Fibroblast of the conjunctiva (primary cell): ENCODE measurements at regions not wholly inside any gene's neighbourhood (a gene's known extent, or its start where the extent isn't known, plus 50 kb on each side); places are given as distances from the start of the nearest gene placed in this dataset.

ENCODE experiments used
- DNase-seq: peaks from one replicate; pipeline ENCODE4 v3.0.0-alpha.2; 2010; ENCODE audit warnings: low read depth

DNA sequence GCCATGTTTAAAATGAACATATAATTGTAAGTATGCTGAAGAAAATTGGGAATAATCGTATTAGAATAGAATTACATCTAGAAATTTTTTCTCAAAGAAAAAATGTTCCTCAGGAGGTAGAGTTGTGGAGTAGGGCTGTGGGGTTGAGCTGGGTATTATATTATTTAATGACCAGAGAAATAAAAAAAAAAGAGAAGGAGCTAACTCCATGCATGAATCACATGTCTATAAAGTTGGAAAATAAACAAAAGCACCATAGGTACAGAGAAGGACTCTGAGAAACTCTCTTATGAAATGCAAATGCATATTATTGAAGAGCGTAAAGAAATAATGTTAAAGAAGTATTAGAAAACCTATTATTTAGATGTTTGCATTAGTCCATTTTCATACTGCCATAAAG, 405.5 kb downstream of the EFNB2 start:
- no peak for DNase-seq

DNA sequence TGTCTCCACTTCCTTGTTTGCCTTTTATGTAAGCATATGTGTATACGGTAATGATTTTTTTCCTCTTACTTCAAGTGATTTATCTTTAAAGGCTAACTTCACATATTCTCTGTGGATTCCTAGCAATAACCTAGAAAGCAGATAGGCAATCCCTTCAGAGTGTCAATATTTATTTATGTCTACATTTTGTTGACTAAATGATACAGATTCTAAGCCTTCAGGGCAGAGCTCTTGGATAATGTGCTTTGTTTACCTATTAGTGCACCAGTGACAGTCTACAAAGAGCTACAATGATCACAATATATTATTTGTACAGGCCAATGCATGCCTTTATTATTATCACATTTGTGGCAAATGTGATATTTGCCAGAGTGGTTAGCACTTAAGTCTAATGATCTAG, 406.2 kb downstream of the EFNB2 start:
- no peak for DNase-seq

DNA sequence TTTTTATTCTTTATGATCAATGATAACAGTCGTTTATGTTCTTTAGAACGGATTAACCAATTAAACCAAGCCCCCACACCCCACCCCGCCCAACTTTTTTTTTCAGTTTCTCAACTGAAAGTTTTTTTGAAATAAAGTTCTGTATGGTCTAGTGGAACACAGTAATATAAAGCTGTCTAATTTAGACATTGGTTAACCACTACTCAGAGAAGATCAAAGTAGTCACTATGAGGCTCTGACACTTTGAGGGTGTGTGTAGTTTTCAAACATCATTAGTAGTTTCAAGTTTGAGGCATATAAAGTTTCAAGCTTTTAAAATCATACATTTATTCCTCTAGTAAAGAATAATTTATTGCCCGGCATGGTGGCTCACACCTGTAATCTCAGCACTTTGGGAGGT, 413.2 kb downstream of the EFNB2 start:
- DNase-seq, result no peak

DNA sequence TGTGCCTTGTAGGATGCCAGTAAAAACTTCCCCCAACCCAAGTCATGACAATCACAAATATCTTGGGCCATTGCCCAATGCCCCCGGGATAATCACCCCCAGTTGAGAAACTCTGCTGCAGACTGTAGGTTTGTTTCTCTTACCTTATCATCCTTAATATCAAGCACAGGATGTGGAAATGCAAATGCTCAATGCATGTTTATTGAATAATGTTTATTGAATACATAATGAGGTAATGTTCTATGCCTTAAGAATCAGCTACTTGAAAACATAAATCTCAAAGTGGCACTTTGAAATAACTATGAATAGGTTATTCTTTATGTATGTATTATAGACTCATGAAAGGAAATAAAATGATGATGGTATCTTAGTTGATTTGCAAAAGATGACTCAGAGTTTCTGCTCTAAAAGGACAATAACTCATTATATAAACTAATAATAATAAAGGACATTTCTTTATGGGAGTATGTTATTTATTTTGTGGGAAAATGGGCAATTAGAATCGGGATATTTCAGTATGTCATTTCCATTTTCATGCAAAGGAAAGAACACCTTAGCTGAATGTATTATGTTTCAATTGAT, 414.2 kb downstream of the EFNB2 start:
- DNase-seq, result no peak

DNA sequence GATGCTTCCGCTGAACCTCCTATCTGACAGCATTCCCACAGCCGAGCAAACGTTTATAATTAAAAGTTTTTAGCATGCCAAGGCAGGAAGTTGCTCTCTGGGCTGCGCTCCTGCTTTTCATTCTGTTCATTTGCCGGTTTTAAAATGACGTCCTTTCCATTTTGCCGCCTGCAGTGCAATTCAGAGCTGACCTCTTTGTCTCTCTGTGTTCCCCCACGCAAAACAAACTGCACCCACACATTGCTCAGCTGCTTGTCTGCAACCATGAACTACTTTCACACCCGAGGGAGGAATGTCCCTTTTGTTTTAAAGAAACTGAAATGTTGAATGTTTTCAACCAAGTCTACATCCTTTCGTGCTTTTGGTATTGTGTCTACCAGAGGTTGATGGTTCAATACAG, 416.5 kb downstream of the EFNB2 start:
- no peak for DNase-seq

DNA sequence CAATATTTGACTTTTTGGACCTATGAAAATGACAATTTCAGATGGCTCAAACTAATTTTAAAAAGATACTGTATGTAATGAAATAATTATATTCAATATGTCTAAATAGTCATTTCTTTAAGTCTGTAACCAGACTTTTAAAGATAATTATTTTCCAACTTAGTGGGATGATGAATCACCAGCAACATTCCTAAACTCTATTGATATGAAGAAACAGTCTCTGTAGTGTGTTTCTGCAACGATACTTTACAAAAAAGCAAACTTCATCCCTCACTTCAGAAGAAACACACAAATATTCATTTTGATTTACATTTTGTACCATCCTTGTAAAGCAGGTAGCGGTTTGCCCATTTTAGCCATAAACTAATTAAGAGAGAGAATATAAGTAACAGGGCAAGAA, 417.4 kb downstream of the EFNB2 start:
- DNase-seq, result no peak

DNA sequence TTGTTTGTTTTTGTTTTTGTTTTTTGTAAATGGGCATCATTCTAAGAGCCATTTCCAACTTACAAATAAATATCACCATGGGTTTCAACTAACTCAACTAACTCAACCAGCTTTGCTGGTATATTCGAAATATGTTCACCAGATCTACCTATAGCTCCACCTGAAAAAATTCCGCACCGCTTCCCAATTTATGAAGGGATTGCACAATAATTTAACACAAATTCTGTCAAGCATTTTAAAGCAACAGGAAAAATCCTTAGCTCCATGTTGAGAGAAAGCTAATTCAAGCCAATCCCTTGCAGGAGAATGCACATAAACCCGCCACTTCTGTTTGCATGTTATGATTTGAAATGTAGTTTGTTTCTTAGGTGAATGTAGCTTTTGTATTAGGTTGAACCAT, 417.8 kb downstream of the EFNB2 start:
- DNase-seq, result no peak

DNA sequence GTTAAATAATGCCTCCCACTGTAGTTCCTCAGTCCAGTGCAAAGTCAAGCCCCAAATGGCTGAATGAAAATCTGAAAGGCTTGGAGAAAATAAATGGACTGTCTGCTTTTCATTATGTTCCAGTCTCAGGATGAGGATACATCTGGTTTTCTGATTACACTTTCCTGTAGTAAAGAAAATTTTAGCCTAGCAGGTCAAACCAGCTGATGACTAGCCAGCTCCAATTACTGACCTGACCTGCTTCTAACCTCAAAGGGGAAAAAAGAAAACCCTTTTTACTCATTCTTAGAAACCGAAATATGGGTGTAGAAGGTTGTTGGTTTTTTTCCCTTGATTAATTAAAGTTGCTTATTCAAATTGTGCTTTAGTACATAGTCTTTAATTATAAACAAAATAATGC, 418.4 kb downstream of the EFNB2 start:
- no peak for DNase-seq

DNA sequence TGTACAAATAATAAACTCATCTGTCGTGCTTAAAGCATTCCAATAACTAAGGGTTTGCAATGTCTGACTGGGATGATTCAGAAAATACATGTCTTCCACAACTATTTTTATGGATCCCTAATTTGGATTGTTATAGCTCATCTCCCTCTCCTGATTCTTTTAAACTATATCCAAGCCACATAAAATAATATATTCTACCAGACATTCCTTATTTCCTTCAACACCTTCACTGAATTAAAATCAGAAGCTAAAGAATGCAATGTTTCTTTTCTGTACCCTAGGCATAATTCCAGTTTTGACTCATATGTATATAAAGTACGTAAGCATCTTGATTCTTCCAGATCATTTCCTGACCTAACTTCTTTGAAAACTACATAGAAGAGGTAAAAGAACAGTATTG, 420.4 kb downstream of the EFNB2 start:
- no peak for DNase-seq

DNA sequence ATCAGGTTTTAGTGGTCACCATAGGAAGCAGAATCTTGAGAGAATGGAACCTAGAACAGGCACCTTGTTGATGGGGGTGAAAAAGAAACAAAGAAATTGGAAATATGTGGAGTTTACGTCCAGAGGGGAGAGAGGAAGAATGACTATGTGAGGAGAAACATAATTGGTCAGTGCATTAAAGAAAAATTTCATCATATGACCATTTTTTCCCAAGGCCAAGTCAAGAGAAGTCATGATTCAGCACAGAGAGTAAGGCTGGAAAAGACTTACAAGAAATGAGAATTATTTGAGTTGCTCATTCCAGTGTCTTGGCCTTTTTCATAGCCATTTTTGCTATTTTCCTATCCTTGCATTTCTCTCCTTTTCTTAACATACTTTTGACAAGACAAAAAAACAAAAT, 421.7 kb downstream of the EFNB2 start:
- DNase-seq, result no peak

DNA sequence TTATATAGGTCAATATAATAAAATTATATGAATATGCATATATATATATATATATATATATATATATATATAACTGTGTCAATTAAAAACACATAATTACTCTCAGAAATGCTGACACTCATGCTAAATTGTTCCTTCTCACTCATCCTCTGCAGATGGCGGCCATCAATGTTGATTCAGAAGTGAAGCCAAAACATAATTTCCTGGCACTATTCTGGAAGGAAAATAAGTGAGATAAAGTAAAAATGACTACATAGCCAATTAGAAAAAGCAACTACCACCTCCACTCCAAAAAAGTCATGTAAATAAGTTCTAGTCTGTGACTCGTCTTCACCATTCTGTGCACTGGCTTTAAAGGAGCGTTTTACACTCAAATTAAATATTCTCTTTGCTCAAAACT, 423.3 kb downstream of the EFNB2 start:
- DNase-seq, result no peak

DNA sequence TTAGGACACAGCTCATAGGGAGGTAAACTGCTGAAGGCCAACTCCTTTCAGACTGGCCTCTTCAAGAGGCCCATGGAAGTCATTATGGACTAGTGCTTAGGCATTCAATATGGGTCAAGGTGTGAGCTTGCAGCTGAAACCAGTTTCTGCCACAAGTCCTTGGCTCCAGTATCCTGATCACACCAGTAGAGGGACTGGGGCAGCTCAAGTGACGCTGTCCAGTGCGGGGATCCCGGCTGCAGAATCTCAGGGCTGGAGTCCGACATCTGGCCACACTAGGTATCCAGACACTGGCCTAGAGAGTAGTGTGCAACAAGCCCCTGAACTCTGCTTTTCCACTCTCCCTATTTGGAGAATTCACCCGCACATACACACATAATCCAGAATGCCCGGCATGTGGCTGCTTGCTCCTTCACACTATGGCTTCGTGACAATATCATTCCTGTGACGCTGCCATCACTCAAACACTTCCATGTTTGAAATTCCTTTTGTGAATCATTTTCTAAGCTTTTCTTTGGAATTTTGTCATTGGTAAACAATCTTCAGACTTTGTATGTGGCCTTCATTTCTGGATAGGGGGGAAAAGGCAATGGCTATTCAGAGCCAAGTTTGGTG, 425.1 kb downstream of the EFNB2 start:
- DNase-seq, result no peak

DNA sequence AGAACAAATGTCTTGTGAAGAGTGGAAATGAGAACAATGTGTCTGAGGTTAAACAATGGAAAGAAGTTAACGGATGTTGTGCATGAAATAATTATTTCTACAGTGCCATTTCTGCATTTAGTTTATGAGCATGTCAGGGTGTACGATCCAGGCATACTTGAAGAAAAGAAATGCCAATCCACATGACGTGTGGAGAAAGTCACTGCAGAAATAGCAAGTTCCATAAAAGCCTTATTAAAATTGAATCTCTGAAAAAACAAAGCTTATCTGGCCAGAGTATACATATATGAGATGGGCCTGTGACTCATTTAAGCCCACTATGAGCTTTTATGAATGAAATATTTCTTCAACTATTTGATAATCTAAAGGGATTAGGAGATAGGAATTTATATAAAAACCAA, 426.1 kb downstream of the EFNB2 start:
- no peak for DNase-seq

DNA sequence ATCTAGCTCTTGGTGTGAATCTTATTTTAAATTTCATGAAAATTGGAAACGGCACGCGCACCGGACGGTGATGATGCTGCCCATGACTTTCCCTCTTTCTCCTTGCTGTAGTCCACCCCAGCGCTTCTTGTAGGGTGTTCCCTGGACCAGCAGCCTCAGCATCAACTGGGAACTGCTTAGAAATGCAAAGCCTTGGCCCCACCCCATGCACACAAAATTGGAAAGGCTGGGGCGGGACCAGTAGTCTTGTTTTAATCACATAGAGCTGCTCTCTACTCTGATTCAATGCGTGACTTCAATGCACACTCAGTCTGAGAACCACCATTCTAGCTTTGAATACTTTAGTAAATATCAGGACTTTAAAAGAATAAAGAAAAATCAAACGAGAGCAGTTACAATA, 427.1 kb downstream of the EFNB2 start:
- DNase-seq, result no peak

DNA sequence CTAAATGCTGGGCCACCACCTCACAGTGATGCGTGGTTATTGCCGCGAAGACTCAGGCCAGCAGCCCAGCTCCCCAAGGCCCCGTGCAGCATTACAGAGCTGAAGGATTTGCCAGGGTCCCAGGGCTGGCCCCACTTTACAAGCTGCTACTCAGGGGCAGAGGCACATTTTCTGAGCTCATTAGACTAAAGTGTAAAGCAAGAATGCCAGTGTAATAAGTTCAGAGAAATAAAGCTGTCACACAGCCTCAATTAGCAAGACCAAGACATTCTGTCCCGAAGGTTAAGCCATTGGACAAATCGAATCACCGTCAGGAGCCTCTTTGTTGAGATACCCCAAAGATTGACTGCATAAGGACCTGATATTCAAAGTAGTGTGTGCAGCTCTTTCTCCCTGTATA, 428.4 kb downstream of the EFNB2 start:
- DNase-seq, result no peak

DNA sequence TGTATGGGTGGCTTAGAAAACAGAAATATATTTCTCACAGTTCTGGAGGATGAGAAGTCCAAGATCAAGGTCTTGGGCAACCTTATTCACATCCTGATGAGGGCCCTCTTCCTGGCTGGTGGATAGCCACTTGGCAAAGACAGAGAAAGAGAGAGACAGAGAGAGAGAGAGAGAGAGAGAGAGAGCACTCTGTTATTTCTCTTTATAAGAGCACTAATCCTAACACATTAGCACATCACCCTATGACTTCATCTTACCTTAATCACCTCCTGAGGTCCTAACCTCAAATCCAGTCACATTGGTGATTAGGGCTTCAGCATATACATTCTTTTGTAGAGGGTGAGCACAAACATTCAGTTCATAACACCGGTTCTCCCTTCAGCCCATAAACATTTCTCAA, 430.3 kb downstream of the EFNB2 start:
- DNase-seq, result no peak

DNA sequence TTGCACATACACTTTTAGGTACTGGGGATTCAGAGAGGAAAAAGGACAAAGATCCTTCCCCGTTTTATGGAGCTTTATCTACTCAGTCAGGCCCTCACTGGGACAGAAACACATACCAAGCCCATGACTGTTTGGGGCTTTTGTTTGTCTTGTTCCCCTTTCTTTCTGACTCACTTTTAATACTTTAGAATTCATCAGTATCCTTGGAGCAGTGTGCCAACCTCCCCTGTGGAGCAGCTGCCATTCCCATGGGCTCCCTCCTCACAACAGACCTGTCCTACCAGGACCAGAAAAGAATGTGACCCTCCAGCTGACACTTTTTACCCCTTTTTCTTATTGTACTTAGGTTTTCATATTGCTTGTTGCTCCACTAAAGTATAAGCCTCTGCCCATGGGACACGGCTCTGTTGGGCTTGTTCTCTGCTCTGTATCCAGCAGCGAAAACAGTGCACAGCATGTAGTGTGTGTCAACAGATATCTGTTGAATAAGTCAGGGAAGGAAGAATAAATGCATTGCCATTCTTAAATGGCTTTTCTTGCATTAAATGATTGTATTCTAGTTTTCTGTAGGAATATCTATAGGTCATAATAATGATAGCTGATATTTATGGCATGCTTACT, 431.1 kb downstream of the EFNB2 start:
- peak; percentile 51 for DNase-seq

DNA sequence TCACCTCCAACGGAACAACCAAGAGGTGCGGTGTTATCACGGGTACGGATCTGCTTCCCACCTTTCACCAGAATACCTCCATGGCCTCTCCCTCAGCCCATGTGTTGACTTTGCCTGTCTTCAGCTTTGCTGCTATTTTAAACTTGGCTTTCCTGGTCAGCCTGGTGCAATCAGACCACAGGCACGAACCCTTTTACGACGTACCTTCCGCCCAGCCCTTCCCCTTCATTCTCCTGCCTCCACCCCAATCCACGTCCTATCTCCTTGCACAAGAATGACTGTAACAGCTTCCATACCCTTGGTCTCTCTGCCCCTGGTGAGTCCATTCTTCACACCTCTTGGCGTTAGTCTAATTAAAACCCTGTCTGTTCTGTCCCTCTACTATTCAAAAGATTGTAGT, 431.7 kb downstream of the EFNB2 start:
- no peak for DNase-seq

DNA sequence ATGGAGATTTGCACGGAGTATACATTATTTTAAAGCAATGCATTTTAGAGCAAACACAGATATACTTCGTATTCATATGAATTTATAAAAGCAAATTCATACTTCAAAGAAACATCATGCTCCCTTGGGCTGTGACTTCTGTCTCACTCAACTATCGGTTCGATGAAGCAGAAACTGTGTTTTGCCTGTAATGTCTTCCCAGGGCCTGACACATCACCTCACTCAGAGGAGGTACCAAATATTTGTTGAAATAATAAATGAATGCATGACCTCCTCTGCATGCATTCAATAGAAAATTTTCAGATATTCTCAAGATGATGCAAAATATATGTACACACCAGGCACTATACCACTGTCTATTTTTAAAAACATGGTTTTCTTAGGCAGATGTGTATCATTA, 432.7 kb downstream of the EFNB2 start:
- DNase-seq, result no peak

DNA sequence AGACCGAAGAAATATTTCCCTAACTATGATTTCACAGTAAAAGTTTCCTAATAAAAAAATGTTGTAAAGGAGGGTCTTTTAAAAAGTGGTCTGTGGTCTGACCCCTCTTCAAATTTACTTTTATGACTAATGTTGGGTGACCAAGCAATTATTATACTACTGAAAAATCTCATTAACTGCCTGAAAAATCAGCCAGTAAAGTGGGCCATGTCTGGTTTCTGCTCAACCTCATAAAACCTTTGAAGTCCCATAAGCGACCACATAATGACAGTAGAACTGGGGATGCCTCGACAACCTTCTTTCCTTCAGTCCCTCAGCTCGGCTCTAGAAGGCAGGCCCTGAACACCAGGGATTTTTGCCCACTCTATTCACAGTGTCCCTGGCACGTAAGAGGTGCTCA, 434.3 kb downstream of the EFNB2 start:
- no peak for DNase-seq

DNA sequence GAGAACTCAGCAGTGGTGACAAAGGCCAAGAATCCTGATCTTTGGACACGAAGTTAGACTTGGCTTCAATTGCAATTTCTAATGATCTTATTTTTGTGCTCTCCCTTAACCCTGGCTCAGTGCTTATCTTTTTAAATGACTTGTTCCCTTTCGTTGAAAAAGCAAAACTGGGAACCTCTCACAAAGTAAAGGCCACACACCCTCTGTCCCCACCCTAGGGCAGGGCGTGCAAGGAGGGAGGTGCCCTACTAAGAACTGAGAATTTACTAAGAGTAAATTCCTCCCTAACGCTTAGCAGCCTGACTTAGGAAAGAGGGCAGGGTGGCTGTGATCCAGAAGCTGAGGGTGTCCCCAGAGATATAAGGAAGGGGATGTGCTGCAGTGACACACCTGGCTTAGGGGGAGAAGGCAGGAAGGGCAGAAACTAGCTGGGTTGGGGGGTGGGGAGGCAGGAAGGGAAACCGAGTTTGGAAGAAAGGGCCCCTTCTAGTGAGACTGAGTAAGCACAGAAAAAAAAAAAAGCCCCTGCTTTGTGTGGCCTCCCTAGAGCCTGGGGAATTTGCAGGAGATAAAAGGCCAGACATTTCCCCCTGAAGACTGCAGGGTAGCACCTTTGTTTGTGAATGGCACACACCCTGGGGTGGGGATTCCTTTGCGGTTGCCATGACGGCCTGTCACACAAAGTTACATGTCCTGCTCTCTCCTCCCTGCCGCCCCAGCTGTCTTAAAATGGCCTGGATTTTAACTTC, 435.1 kb downstream of the EFNB2 start:
- DNase-seq, result no peak

DNA sequence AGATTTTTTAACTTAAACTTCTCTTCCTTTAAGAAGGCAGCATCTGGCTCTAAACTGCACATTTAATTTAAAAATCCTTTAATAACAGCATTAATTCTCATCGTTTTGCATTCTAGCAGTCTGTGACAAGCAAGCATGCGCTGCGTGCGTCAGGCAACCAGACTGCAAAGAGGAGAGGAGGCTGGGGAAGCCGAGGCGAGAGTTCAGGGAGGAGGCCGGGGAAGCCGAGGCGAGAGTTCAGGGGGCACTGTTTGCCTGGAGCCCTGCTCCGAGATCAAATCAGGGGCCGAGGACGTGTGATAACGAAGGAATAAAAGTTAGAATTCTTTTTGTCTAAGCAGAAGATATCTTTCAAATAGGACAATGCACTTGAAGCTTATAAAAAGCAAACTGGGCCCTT, 435.7 kb downstream of the EFNB2 start:
- DNase-seq, result no peak

DNA sequence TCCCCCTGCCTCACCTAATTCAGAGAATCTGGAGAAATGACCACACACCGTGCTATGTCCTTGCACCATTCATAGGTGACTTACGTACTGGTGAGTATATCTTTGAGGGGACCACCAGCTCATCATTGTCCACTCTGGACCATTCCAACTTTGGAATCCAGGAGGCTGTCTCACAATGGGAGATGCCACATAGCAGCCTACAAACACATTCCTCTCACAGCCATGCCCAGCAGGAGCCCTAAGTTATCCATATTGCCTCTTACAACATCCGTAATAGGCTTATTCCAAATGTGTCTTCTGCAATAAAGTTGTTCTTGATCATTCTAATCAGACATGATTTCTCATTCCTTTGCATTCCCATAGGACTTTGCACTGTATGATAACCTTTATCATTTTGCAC, 436.7 kb downstream of the EFNB2 start:
- no peak for DNase-seq
